CD4-positive, alpha-beta T cell treated with Interleukin-21 for 1 hour (primary cell): ENCODE measurements at regions not wholly inside any gene's neighbourhood (a gene's known extent, or its start where the extent isn't known, plus 50 kb on each side); places are given as distances from the start of the nearest gene placed in this dataset.

Experiments
- DNase-seq: peaks from one replicate; pipeline ENCODE4 v3.0.0-alpha.2; 2020

DNA sequence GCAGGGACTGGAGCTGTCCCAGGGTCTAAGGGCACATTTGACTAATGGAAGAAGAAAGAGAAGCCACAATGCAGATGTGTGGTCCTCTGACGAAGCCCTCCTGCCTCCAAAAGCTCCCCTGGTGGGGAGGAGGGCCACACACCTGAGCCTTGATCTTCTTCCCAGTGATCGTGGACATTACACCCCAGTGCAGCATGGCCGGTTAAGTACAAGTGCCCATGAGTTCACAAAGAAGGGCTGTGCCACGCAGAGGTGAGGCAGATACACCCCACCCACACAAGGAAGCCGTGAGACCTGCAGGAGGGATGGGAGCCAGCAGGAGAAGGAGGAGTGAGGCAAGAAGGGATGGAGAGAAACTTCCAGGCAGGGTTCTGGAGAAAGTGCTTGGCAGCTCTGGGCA lies 199.0 kb upstream of the MVB12B start:
- DNase-seq, result no peak

DNA sequence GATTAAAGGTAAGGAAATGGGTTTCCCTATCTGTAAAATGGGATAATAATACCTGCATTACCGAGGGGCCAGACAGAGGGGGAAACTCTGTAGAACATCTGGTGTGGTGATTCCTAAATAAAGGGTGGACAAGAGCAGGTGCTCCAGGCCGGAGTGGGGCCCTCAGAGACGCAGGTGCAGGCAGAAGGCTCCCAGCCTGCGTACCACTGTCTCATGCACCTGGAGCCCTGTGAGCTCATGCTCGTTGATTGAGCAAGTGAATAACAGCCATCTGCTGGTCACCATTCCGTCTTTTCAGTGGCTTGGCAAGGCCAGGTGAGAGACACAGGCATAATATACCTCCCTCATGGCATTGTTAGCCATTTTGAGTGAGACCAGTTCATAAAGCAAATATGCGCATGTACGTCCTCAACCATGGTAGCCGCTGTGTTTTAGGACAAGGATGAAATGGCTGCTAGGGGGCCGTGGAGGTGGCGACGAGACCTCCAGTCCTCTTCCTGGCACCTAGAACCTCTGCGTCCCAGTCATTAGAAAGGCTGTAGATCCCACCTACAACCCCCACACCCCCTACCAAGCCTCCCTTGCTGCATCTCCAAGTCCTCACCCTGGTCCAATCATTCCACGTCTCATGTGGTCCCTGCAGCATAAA lies 198.0 kb upstream of the MVB12B start:
- DNase-seq, result no peak

- DNase-seq, result no peak
Observed at GRCh38 chr9:126131066-126132010, 195.3 kb upstream of the MVB12B start.

DNA sequence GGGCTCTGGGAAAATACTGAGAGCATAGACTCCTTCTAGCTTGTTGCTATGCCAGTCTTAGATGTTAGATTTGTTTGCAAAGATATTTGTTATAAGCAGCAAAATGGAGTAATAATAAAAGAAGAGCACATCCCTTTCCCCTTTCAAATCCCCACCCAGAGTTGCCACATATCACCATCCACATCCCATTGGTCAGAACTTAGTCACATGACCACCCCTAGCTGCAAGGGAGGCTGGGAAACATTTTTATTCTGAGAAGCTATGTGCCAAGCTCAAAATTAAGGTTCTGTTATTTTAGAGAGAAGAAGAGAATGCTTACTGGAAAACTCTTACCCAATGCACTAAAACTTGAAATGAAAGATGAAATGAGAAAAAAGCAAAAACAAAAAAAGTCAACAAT lies 193.9 kb upstream of the MVB12B start:
- no peak for DNase-seq

- DNase-seq, result no peak
Observed at GRCh38 chr9:126144196-126144595, 182.4 kb upstream of the MVB12B start.

GRCh38 chr9:126144603-126145456 lies 181.8 kb upstream of the MVB12B start:
- DNase-seq, result no peak

GRCh38 chr9:126145887-126146253 lies 180.8 kb upstream of the MVB12B start:
- no peak for DNase-seq

GRCh38 chr9:126146254-126147145 lies 180.1 kb upstream of the MVB12B start:
- peak; percentile 1 for DNase-seq

DNA sequence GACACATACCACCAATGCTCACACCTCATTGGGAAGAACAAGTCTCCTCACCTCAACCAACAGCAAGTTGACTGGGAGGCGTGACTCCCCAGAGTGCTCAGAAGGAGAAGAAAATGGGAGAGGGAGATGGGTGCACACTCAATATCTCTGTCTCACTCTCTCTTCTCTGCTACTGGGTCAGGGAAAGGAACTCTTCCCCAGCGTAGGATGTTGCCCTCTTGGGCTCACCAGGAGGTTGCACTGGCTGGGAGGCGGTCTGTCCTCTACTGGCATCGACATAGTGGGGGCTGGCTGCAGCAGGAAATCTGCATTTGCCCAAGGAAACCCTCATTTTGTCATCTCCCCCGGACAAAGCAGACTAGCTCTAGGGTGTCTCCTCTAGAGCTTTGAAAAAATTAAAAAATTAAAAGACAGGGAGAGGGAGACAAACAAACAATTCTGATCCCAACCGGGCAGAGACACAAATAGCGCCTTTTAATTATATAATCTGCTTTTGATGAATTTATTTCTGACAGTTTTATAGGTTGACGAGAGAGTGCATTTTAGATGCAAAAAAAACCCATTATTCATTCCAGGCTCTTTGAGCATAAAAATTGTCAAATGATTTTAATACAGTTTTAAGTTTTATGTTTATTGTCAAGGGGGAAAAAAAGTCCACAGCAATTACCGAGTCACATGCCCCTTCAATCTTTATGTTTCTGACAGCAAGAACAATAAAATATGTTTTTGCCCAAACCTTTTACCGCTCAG lies 179.3 kb upstream of the MVB12B start:
- no peak for DNase-seq

GRCh38 chr9:126147936-126148870 lies 178.4 kb upstream of the MVB12B start:
- DNase-seq, result no peak

DNA sequence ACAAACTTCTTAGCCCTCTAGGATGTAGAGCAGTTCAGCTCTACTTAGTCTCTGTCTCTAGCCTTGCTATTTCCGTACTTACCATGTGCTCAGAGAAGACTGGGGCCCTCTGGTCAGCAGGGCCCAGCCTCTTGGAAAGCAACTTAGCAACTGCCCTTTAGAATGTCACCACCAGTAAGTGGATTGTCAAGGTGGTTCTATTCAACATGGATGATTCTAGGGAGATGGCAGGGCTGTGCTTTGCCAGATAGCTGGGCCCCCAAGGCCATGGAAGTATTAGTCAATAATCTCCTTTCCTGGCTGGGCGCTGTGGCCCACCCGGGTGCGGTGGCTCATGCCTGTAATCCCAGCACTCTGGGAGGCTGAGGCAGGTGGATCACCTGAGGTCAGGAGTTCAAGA lies 177.6 kb upstream of the MVB12B start:
- no peak for DNase-seq

DNA sequence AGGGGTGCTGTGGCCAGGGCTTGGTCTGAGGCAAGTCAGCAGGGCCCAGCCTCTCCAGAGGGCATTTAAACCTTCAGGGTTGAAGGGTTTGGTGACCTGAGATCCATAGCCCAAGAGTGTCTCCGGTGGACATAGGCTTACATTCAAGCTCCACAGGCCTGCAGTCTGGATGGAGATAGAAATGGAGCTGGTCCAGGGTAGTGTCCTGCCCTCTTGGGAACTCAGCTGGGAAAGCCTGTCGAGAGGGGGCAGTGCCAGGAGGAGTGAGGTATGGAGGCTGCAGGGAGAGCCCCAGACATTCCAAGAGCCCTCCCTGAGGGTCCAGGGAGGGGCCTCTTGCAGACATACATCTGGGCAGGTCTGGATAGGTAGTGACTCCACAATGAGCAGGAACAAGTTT lies 177.0 kb upstream of the MVB12B start:
- DNase-seq, result no peak

DNA sequence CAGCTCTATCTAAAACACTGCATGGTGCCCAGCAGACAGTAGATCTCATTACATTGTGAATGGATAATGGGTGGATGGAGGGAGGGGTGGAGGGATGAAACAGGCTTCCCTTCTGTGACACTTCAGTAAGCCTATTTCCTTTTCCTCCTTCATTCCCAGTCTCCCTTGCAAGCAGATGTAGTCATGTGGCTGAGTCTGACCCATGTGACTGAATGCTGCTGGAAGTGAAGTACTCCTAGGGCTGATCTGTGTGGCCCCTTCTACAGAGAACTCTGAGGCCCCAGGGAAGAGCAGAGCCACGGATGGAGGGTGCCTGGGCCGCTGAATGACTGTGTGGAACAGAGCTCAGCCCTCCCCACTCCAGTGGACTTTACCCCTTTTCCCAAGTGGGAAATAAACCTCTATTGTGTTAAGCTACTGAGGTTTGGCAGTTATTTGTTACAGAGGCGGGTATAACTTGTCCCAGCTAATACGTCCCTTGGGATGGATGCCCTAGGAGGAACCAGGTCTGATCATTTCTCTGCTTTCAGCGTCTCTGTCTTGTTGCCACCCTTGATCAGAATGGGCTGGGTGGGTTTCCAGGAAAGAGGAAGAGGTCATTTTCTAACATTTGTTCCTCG lies 176.1 kb upstream of the MVB12B start:
- DNase-seq, result no peak

GRCh38 chr9:126151031-126151685 lies 175.5 kb upstream of the MVB12B start:
- no peak for DNase-seq

DNA sequence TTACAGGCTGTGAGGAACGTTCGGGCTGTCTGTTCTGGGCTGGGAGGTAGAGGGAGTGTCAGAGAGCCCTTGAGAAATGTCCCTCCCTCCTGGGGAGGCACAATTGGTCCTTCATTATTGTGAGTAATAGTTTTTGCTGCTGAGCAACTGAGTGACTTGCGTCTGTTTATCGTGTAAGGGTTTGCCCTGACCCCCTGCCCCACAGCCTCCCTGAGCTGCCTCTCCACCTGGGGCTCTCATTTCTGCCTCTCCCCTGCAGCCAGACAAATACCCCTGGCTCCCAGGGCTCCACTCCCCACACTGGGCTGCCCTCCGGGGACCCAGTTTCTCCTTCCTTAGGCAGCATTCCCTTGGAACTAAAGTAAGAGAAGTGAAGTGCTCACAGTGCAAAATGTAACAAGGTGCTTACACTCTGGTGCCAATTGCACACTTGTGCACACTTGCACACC lies 174.9 kb upstream of the MVB12B start:
- no peak for DNase-seq

DNA sequence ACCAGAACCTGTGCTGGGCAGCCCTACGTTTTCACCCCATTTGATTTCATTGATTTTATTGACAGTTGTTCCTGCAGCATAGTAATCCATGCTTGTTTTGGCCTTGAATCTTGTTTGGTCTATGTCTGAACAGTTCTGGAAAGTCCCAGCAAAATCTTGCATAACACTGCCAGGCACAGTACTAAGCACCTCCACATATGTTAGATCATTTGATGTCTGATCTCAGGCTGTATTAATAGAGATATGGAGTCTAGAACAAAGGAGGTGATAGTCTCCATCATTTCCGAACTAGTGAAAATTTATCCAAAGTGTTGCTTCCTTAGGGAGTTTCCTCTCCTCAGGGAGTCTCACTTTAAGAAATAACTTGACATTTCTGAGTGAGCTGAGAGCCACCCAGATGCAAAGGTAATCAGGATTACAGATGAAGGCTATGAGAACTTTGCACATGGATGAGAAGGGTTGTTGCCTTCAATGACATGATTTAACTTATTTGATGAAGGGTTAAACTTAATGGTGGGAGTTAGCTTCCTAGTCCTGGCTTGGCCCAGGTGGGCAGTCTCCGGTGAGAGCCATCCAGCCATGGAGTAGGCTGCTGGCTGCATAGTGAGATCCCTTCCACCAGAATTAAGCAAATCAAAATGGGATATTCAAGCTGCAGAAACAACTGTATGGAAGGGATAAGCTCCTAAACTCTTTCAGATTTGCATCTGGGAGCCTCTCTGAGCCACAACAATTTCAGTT lies 173.8 kb upstream of the MVB12B start:
- no peak for DNase-seq

- no peak for DNase-seq
Observed at GRCh38 chr9:126153382-126153781, 173.2 kb upstream of the MVB12B start.

DNA sequence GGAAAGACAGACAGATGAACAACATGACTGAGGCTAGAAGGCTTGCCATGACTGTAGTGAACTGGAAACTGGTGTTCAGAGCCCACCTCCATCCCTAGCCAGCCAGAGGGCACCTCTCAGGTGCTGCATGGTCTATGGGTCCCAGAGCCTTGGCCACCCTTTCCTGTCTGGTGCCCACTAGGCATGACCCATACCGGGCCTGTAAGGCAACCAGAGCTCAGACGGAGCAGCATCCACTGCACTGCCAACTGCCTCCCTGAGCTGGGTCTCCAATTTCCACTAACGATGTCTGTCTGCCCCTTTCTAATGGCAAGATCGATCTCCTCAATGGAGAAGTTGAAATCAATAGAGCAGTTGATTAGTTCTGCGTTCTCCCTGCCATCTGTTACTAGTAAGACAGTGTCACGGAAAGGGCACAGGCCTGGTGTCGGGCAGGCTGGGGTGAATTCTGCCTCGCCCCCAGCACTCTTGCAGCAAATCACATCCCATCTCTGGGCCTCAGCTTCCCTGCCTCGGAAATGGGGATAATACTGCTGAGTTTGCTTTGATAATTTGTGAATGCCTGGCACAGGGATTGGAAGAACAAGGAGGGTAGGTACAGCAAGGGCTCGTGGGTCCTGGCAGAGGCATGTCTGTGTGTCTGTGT lies 172.3 kb upstream of the MVB12B start:
- DNase-seq, result no peak
